Neural cell (in vitro differentiated cells): ENCODE measurements at regions not wholly inside any gene's neighbourhood (a gene's known extent, or its start where the extent isn't known, plus 50 kb on each side); places are given as distances from the start of the nearest gene placed in this dataset.

Experiments used
- CTCF ChIP-seq: fragments of 450-650 bp; IDR thresholded peaks from 2 replicates; pipeline ENCODE4 v1.5.1; 2014; ENCODE audit warnings: antibody characterized with exemption, mild to moderate bottlenecking, moderate library complexity; ENCODE audit not compliant: poor library complexity, severe bottlenecking
- POLR2AphosphoS5 ChIP-seq: IDR thresholded peaks from 2 replicates; pipeline ENCODE4 v1.6.1; 2012

- no peak for TF ChIP-seq POLR2AphosphoS5
- TF ChIP-seq CTCF, result no peak
These were observed 123.6 kb upstream of the TNFAIP3 start for GRCh38 chr6:137743493-137743892.
